K562 (cell line): ENCODE measurements at regions not wholly inside any gene's neighbourhood (a gene's known extent, or its start where the extent isn't known, plus 50 kb on each side); places are given as distances from the start of the nearest gene placed in this dataset.

Source experiments
- ATAC-seq: fragments of 200-7000 bp; cut with Tn5 transposase; 3 replicates; pipeline ENCODE4 v1.9.1; 2020; ENCODE audit warnings: moderate library complexity
- BruUV-seq: library from RNA; stranded (reverse); fragments of 400-500 nt; replicated peaks from 2 replicates; lab custom pipeline; 2021; lab: Mats Ljungman, UMichigan
- CTCF ChIA-PET: fragments of 300-600 bp; formaldehyde crosslinking; extraction: SDS; loops from one replicate; lab custom pipeline; 2021; ENCODE audit warnings: low intra/inter-chr PET ratio; lab: Yijun Ruan, JAX
- POLR2A ChIA-PET: fragments of 300-600, 350-650 bp; sonication (Branson Sonifier 250); formaldehyde crosslinking; extraction: SDS; loops from one replicate; lab custom pipeline; 2021; ENCODE audit warnings: antibody characterized with exemption, inconsistent platforms; lab: Yijun Ruan, JAX
- DNase-seq, 4 experiments: peaks; one replicate each; pipeline versions ENCODE4 v3.0.0 to v3.0.0-alpha.2; 2011 to 2018; ENCODE audit warnings: low spot score in 3 of 4, mixed read lengths in 3 of 4; ENCODE audit errors: extremely low read depth in 1 of 4
- FAIRE-seq: peaks from 2 replicates; lab custom pipeline; 2011; peaks lifted over from hg19 to GRCh38; lab: Jason Lieb, UNC
- H2AFZ ChIP-seq: 2 replicates; pipeline ENCODE4 v1.6.0; 2011; ENCODE audit warnings: low read depth, low read length, control low read depth, inconsistent platforms
- H3K27ac ChIP-seq: fragments of 200-600 bp; 3 replicates; pipeline ENCODE4 v1.8.0; 2011; ENCODE audit warnings: low read depth, mild to moderate bottlenecking, control low read depth, inconsistent platforms, low read length, moderate library complexity, mixed read lengths; ENCODE audit errors: extremely low read depth
- H3K27me3 ChIP-seq, 2 experiments: fragments of 300-600 bp in 1 of 2; 2 replicates in 1 of 2; 3 replicates in 1 of 2; pipeline versions ENCODE4 v1.6.0 to v1.8.0; 2011; ENCODE audit warnings: inconsistent platforms in 2 of 2, low read length in 2 of 2, mild to moderate bottlenecking in 1 of 2, mixed read lengths in 1 of 2, moderate library complexity in 1 of 2; ENCODE audit not compliant: control insufficient read depth in 2 of 2, insufficient read depth in 2 of 2
- H3K36me3 ChIP-seq: fragments of 300-600 bp; 3 replicates; pipeline ENCODE4 v1.8.0; 2011; ENCODE audit warnings: mild to moderate bottlenecking, low read length, inconsistent platforms; ENCODE audit not compliant: control insufficient read depth, insufficient read depth
- H3K4me1 ChIP-seq, 2 experiments: fragments of 200-600 bp in 1 of 2; replicated peaks in 1 of 2; 2 replicates in 1 of 2; 3 replicates in 1 of 2; pipeline versions ENCODE4 v1.5.1 to v1.8.0; 2011; ENCODE audit warnings: inconsistent platforms in 2 of 2, low read length in 2 of 2, mild to moderate bottlenecking in 1 of 2, mixed read lengths in 1 of 2, moderate library complexity in 1 of 2; ENCODE audit not compliant: control insufficient read depth in 2 of 2, insufficient read depth in 2 of 2
- H3K4me2 ChIP-seq: 2 replicates; pipeline ENCODE4 v1.6.1; 2011; ENCODE audit warnings: low read length, control low read depth, inconsistent platforms, mixed read lengths; ENCODE audit not compliant: insufficient read depth
- H3K4me3 ChIP-seq: fragments of 200-600 bp; sonication (generic), shearing (Covaris generic); 2 replicates; pipeline ENCODE4 v1.5.1; 2016; ENCODE audit warnings: control low read depth, inconsistent platforms
- H3K79me2 ChIP-seq: fragments of 200-600 bp; 3 replicates; pipeline ENCODE4 v1.8.0; 2011; ENCODE audit warnings: low read length, inconsistent platforms; ENCODE audit not compliant: control insufficient read depth, insufficient read depth
- H3K9ac ChIP-seq, 2 experiments: 2 replicates each; pipeline versions ENCODE4 v1.6.0 to v1.6.1; 2011; ENCODE audit warnings: low read depth in 2 of 2, low read length in 2 of 2, control low read depth in 1 of 2, inconsistent platforms in 1 of 2, mild to moderate bottlenecking in 1 of 2, mixed read lengths in 1 of 2; ENCODE audit not compliant: insufficient read depth in 1 of 2
- H3K9me1 ChIP-seq: one replicate; pipeline ENCODE4 v1.6.0; 2011; ENCODE audit warnings: inconsistent platforms, mild to moderate bottlenecking, low read length, moderate library complexity; ENCODE audit not compliant: control insufficient read depth, insufficient read depth
- H3K9me3 ChIP-seq: replicated peaks from 2 replicates; pipeline ENCODE4 v1.5.1; 2011; ENCODE audit warnings: low read depth, low read length, inconsistent platforms; ENCODE audit not compliant: control insufficient read depth, insufficient read depth
- H4K20me1 ChIP-seq: replicated peaks from 2 replicates; pipeline ENCODE4 v1.6.1; 2011; ENCODE audit warnings: low read length, inconsistent platforms, mixed read lengths; ENCODE audit not compliant: control insufficient read depth, insufficient read depth
- EP400 ChIP-seq: fragments of 450-650 bp; IDR thresholded peaks from 2 replicates; pipeline ENCODE4 v1.6.1; 2017; ENCODE audit warnings: antibody characterized with exemption, mild to moderate bottlenecking, moderate library complexity
- HDAC2 ChIP-seq: fragments of 450-650 bp; IDR thresholded peaks from 2 replicates; pipeline ENCODE4 v1.6.1; 2016; ENCODE audit warnings: mild to moderate bottlenecking
- MED1 ChIP-seq: sonication (generic); formaldehyde crosslinking; IDR thresholded peaks from 2 replicates; pipeline ENCODE4 v1.8.1; 2023; ENCODE audit warnings: missing genetic modification reagents, borderline replicate concordance
- TAL1 ChIP-seq: fragments of 450-650 bp; IDR thresholded peaks from 2 replicates; pipeline ENCODE4 v1.6.1; 2016; ENCODE audit warnings: mild to moderate bottlenecking
- TEAD4 ChIP-seq, 2 experiments: sonication (generic) in 1 of 2; formaldehyde crosslinking in 1 of 2; IDR thresholded peaks; 2 replicates each; pipeline versions ENCODE4 v1.6.1 to v1.8.0; 2012 to 2022; ENCODE audit warnings: borderline replicate concordance in 1 of 2, inconsistent platforms in 1 of 2, low read length in 1 of 2, mild to moderate bottlenecking in 1 of 2, missing genetic modification reagents in 1 of 2
- TOE1 ChIP-seq, 2 experiments: fragments of 450-650 bp in 1 of 2; sonication (generic) in 1 of 2; formaldehyde crosslinking in 1 of 2; IDR thresholded peaks; 2 replicates each; pipeline versions ENCODE4 v1.7.1 to v1.8.0; 2016 to 2022; ENCODE audit warnings: borderline replicate concordance in 2 of 2, mild to moderate bottlenecking in 2 of 2, antibody characterized with exemption in 1 of 2, inconsistent platforms in 1 of 2, low read depth in 1 of 2, missing genetic modification reagents in 1 of 2, moderate library complexity in 1 of 2
- ZNF12 ChIP-seq: sonication (generic); formaldehyde crosslinking; IDR thresholded peaks from 2 replicates; pipeline ENCODE4 v1.4.0; 2020; ENCODE audit warnings: mild to moderate bottlenecking, missing genetic modification reagents
- ZNF146 ChIP-seq: IDR thresholded peaks from one replicate; pipeline ENCODE4 v1.6.1; 2018; ENCODE audit warnings: missing compliant biosample characterization; ENCODE audit not compliant: unreplicated experiment
- ZNF184 ChIP-seq: sonication (generic); formaldehyde crosslinking; IDR thresholded peaks from 2 replicates; pipeline ENCODE4 v1.5.0; 2020; ENCODE audit warnings: missing genetic modification reagents
- ZNF239 ChIP-seq: fragments of 250-450 bp; sonication (Bioruptor Pico); IDR thresholded peaks from 2 replicates; pipeline ENCODE4 v1.4.0; 2020; ENCODE audit warnings: mild to moderate bottlenecking
- ZNF311 ChIP-seq: fragments of 250-450 bp; sonication (Bioruptor Pico); IDR thresholded peaks from 2 replicates; pipeline ENCODE4 v1.4.0; 2020; ENCODE audit warnings: mild to moderate bottlenecking, moderate library complexity
- ZNF644 ChIP-seq: fragments of 200-800 bp; sonication (Bioruptor generic); IDR thresholded peaks from 2 replicates; pipeline ENCODE4 v1.6.1; 2016; ENCODE audit warnings: low read depth, missing genetic modification characterization, missing compliant biosample characterization
- ZNF695 ChIP-seq: fragments of 450-650 bp; formaldehyde crosslinking; IDR thresholded peaks from 2 replicates; pipeline ENCODE4 v1.4.0; 2020; ENCODE audit warnings: mild to moderate bottlenecking, moderate library complexity
- whole genome bisulfite sequencing: fragments of 100-300 bp; shearing (Covaris generic); methylation state at CpG from one replicate; pipeline ENCODE4 v1.1.6; 2016; ENCODE audit warnings: low coverage, mixed read lengths; ENCODE audit not compliant: insufficient coverage; ENCODE audit errors: missing lambda C conversion rate; 5-methylcytosine and 5-hydroxymethylcytosine counted together
- in situ Hi-C: fragments of 300-500 bp; cut with MboI; formaldehyde crosslinking; loops from 4 replicates; pipeline ENCODE4 v1.15.0; 2018; ENCODE audit warnings: inconsistent platforms, mixed read lengths
- intact Hi-C: fragments of 100-400 bp; cut with micrococcal nuclease; formaldehyde crosslinking; loops from 2 replicates; pipeline ENCODE4 v1.14.2; 2022
- TF ChIP-seq, protein P1 (sequence below): IDR thresholded peaks from 2 replicates; pipeline ENCODE4 v1.6.1; 2011; ENCODE audit not compliant: insufficient read length; ENCODE audit errors: extremely low read depth
- TF ChIP-seq, protein P2 (sequence below): fragments of 450-650 bp; IDR thresholded peaks from 2 replicates; pipeline ENCODE4 v1.6.1; 2016

GRCh38 chr14:98249476-98249875, 1022.5 kb downstream of the BCL11B start:
- Histone ChIP-seq H3K9ac (no peak overlapping the region), H3K36me3 (no peaks in the 10 kb centered on the region), H3K4me2 (no peak overlapping the region), H3K4me1 (no peaks in the 10 kb centered on the region), H3K9me3 (no peaks in the 10 kb centered on the region), H3K4me3 (no peak overlapping the region), H3K27ac (no peak overlapping the region), H3K79me2 (no peaks in the 10 kb centered on the region), H3K27me3 (no peaks in the 10 kb centered on the region), H3K9me1 (no peaks in the 10 kb centered on the region), H4K20me1 (no peaks in the 10 kb centered on the region), H2AFZ (no peak overlapping the region)
- ATAC-seq (no peak), DNase-seq (no peak), FAIRE-seq (no peak)
- ChIA-PET CTCF (no interaction called here), POLR2A (interaction anchor here (0.6 kb wide), 1 partner anchor 722 kb away, joined by 4 read pairs; no protein-coding TSS in a partner anchor)
- in situ Hi-C loops, result no loop called here
- BruUV-seq, result no TSS peak
- TF ChIP-seq ZNF311 (CRISPR knock-in tag) (no peak), ZNF695 (CRISPR knock-in tag) (no peak)
- TF ChIP-seq, protein P1, sequence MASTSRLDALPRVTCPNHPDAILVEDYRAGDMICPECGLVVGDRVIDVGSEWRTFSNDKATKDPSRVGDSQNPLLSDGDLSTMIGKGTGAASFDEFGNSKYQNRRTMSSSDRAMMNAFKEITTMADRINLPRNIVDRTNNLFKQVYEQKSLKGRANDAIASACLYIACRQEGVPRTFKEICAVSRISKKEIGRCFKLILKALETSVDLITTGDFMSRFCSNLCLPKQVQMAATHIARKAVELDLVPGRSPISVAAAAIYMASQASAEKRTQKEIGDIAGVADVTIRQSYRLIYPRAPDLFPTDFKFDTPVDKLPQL, result no peak
- WGBS, result 0% methylated on average over 1 of the region's 2 CpGs
- intact Hi-C loops, result no loop called here

- BruUV-seq, result no TSS peak
- Histone ChIP-seq H3K27ac (no peak overlapping the region), H3K27me3 (no peaks in the 10 kb centered on the region), H3K79me2 (no peaks in the 10 kb centered on the region), H3K9ac (no peak overlapping the region), H3K4me1 (no peaks in the 10 kb centered on the region), H3K9me3 (no peaks in the 10 kb centered on the region), H3K4me3 (no peak overlapping the region), H3K4me2 (no peak overlapping the region), H2AFZ (no peak overlapping the region), H3K9me1 (no peaks in the 10 kb centered on the region), H3K36me3 (no peaks in the 10 kb centered on the region), H4K20me1 (no peaks in the 10 kb centered on the region)
- 17% methylated on average over 1 of the region's 1 CpG for WGBS
- ChIA-PET POLR2A (no interaction called here), CTCF (no interaction called here)
- FAIRE-seq, result no peak
- intact Hi-C loops (no loop called here), in situ Hi-C loops (no loop called here)
- ATAC-seq, result no peak
- DNase-seq, result no peak
- TF ChIP-seq ZNF12, result no peak
- TF ChIP-seq, protein P1, result no peak
- TF ChIP-seq ZNF644 (tag), result no peak
- no peak for TF ChIP-seq TAL1
- TF ChIP-seq ZNF146 (CRISPR knock-in tag), result no peak
- TF ChIP-seq, protein P2, sequence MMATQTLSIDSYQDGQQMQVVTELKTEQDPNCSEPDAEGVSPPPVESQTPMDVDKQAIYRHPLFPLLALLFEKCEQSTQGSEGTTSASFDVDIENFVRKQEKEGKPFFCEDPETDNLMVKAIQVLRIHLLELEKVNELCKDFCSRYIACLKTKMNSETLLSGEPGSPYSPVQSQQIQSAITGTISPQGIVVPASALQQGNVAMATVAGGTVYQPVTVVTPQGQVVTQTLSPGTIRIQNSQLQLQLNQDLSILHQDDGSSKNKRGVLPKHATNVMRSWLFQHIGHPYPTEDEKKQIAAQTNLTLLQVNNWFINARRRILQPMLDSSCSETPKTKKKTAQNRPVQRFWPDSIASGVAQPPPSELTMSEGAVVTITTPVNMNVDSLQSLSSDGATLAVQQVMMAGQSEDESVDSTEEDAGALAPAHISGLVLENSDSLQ, result no peak
- TF ChIP-seq ZNF184 (CRISPR knock-in tag), result no peak
- no peak for TF ChIP-seq MED1 (CRISPR knock-in tag)
- TF ChIP-seq TEAD4 (IDR thresholded peaks at IDR 0.05; ENCODE audit: low read length), result no peak
- no peak for TF ChIP-seq TEAD4 (CRISPR knock-in tag; IDR thresholded peaks at IDR 0.05; ENCODE audit: borderline replicate concordance)
- no peak for TF ChIP-seq ZNF239 (CRISPR knock-in tag)
- TF ChIP-seq HDAC2, result no peak
- TF ChIP-seq EP400, result no peak
- TF ChIP-seq TOE1 (IDR thresholded peaks at IDR 0.05; ENCODE audit: borderline replicate concordance), result no peak
- no peak for TF ChIP-seq TOE1 (CRISPR knock-in tag; IDR thresholded peaks at IDR 0.05; ENCODE audit: borderline replicate concordance, low read depth)
Observed at GRCh38 chr14:98252820-98253219, 1019.2 kb downstream of the BCL11B start.
